Activated CD8-positive, alpha-beta memory T cell treated with anti-CD3 and anti-CD28 coated beads for 48 hours (primary cell): ENCODE measurements at regions not wholly inside any gene's neighbourhood (a gene's known extent, or its start where the extent isn't known, plus 50 kb on each side); places are given as distances from the start of the nearest gene placed in this dataset.

Experiments used
- DNase-seq, 3 experiments: peaks; one replicate each; pipeline ENCODE4 v3.0.0-alpha.2; 2020; ENCODE audit warnings: low read depth in 2 of 3, low spot score in 2 of 3

DNA sequence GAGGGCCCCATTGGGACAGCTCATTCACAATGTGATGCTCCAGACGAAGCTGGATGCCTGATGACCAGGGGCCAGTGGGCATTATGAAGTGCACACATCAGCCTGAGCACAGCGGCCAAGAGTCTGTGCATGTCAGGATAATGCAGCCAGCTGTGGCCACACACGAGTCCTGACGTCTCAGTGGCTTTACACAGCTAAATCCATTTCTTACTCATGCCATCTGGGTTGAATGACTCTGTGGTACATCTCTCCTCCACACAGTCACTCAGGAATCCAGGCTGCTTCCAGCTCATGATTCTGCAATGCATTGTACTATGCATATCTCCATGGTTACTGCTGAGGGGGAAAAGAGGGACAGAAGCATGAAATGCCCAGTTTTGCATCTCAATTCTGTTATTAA is 123.6 kb downstream of the PRLHR start:
- DNase-seq: no peak

DNA sequence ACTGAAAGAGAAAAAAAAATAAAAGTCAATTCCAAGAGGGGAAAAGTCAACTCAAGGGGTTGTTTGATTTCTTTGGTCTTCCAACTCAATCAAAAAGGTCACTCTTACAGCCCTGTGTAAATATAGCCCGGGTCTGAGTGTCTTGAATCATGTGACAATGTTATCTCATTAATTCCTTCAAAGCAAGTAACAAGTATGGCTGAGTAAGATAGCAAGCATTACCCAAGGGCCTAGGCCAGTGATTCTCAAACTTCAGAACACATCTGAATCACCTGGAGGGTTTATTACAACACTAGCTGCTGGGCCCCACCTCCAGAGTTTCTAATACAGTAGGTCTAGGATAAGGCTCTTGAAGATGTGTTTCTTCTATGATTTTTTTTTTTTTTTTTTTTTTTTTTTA is 125.0 kb downstream of the PRLHR start:
- no peak for DNase-seq

DNA sequence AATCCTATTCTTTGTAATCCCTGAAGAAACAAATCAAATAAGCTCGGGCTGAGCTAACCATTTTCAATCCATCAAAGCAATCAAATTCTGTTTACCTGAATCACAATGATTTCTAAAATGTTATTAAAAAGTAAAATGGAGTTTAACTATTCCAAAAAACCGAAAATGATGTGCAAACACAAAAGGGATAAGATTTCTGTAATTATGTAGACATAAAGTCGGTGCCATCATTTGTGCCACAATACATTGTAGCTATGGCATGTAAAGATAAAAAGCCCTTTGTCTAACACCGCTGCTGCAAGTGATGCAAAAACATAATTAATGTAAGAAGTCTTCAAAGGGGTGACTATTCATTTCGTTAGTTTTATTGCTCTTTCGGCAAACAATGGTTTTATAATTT is 125.1 kb upstream of the FAM204A start:
- DNase-seq: no peak

DNA sequence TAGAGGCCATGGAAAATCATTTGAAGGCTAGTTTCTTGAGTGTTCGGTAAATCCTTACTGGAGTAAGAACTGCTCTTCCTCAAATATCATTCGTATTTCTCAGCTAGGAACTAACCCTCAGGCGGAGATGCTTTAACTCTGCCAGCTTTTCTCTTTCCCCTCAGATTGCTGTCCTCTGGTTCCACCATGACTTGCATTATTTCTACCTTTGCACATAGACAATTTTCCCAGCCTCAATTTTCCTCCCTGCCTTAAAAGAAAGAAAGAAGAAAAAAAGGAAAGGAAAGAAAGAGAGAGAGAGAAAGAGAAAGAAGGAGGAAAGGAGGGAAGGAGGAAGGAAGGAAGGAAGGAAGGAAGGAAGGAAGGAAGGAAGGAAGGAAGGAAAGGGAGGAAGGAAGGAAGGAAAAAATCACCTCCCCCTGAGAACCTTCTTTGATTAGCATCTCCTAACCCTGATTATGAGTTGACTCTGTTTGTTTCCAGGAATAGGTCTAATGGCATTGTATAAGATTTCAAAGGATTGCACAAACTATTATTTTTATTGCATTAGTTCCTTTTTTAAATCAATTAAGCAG is 123.3 kb upstream of the FAM204A start:
- no peak for DNase-seq

DNA sequence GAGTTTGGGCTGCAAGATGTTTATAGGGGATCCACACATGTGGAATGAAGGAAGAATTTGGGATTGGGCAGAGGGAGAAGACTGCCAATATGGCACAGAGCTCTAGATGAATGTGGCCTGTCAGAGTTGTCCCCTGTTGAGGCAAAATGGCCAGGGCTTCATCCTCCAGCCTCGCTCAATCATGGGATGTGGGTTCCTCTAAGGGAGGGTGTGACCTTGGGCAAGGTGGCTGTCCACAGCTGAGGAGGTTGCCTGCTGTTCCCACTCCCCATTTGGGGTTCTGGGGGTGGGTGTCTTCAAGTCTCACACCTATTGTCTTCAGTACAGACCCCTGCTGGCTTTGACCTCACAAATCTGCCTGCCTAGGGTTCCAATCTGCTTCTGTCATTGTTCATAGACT is 121.6 kb upstream of the FAM204A start:
- DNase-seq: no peak

DNA sequence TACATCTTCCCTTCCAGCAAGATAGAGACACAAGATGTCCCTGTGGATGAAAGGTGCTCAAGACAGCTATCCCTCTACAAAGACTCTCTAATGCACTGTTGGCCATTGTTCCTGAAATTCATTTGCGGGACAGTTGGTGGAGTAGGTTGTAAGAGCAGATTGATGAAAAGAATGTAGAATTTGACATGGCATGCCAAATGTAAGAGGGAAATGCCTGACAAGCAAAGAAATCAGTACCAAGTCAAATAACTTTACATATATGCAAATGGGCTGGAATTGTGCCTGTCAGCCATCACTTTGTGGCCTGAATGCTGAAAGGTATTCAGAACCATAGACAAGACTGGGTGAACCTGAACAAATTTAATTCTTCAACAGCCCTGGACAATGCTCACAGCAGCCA is 120.3 kb upstream of the FAM204A start:
- DNase-seq: no peak

DNA sequence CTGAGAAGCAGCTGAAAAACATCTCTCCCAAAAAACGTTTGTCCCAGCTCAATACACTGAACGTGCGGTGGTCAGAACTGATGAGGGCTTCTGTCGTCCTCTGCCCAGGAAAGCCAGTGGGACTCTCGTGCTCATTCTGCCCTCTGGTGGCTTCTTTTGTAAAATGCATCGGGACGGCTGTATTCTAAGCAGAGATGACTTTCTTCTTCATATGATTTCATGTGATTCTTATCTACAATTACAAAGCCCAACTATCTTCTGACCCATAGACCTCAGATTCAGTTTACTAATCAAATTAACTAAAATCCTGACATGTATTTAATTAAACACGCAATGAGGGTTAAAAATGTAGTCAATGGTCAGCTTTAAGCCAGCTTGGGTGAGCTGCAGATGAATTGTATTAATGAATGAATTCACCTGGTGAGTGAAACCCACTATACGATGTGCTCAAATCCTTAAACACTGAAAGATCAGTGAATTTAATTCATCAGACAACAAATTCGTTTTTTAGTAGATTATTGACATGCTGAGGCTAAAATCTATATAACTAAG is 117.6 kb upstream of the FAM204A start:
- DNase-seq: peak in 2 of 3 experiments; percentile 12 to 17

DNA sequence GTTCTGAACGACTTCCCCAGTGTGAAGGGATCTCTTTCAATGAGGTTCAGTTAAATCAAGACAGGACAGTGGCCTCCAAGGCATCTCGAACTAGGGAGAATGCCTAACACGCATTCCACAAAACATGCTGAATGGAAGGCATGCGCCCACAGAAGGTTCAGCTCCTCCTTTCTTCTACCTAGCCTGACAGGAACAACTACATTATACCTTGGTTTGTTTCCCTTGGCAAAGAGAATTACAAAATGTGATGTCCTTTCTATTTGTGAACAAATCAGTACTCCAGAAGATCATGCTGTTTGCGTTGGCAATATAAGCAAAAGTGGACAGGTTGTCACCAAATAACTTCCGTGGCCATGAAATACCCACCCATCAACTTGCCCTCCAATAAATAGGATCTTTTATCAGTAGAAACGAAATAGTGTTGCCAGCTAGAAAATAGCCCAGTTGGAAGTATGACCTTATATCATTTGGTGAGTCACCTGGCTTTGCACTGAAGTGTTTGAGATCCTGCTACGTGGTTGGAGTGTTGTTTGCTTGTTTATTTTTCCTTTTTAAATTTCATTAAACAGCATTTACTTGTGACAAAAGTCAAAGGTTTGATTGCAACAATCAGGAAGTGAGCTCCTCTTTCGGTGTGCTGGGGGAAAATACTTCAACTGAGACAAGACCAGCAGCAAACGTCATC is 117.0 kb upstream of the FAM204A start:
- DNase-seq: no peak

DNA sequence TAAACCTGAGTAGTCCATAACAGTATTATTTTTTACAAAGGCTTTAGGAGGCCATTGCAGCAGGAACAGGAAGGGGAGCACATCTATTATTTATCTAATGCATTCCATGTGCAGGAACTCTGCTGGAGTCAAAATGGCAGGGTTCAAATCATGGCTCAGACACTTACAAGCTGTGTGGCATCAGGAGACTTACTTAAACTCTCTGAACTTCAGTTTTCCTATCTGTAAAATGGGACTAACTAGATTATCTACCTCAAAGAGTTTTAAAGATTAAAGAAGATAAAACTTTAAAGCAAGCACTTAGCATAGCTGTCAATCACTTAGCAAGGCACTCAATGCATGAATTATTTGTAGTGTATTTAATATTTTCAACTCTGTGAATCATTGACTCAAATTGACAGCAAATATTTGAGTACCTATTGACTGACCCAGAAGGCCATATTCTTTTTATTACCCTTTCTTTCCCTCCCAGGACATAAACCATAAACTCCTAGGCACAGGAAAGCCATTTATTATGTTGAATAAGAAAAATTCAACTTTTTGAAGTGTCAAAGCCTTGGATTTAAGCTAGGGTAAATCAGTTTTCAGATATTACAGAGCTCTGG is 115.8 kb upstream of the FAM204A start:
- DNase-seq: no peak

DNA sequence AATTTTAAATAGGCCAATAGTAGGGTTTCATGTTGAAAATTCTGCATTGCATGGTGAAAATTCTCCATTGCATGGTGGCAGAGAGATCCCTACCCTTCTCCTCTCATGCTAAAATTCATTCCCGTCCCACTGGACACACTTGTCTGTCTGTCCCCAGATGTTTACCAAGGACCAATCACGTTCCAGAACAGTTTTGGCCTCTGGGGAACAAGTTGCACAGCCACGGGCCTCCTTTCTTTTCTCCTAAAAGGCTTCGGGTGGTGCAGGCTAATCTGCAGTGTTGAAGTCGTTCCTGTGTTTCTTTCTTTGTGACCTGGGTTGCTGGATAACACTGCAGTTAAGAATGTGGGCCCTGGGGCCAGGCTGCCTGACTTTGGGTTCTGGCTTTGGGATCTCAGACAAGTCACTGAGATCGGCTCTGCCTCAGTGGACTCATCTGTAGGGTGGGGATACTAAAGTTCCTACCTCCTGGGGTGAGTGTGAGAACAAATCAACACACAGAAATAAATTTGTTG is 113.1 kb upstream of the FAM204A start:
- no peak for DNase-seq

DNA sequence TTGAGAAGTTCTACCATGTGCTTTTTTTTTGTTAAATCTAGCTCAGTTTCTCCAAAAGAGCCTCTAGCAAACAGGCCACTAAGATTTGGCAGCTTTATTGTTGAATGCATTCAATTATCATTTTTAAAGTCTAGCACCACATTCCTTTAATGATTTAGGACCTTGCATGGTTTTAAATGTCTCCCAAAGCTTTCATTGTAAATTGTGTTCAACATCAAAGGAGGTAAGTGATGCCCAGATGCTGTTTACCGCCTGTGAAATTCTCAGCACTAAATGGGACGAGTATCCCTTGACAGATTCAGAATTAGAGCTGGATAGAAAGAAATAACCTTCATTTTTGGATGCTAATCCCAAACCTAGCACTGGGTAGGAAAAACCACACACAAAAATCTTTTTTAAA is 112.1 kb upstream of the FAM204A start:
- no peak for DNase-seq

DNA sequence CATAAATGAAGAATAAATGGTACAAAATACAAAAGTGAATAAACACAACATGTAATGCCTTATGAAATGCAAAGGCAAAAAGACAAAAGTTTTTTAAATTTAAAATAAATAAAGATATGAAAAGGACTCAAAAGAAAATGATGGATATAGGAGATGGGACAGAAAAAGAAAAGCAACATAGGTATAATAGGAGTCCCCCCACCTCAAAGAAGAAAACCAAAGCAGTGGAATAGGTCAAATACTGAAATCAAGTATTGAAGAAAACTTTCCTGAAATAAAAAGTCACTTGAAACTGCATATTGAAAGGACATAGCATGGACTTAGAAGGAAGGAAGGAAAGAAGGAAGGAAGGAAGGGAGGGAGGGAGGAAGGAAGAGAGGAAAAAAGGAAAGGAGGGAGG is 110.0 kb upstream of the FAM204A start:
- DNase-seq: no peak

DNA sequence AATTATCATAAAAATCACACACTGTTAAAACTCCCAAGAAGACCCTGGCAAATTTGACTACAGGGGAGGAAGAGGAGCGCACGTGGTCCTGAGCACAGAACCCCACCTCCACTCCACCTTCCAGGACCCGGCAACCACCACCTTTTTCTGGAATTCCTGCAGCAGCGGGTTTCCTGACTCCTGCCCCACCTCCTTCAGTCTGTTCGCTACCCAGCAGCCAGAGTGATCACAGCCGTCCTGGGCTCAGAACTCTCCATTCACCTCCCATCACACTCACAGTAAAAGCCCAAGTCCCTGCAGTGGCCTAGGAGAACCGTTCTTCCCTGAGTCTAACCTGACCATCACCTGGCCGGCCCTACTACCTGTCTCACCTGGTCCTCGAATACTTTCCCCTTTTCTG is 107.4 kb upstream of the FAM204A start:
- no peak for DNase-seq

DNA sequence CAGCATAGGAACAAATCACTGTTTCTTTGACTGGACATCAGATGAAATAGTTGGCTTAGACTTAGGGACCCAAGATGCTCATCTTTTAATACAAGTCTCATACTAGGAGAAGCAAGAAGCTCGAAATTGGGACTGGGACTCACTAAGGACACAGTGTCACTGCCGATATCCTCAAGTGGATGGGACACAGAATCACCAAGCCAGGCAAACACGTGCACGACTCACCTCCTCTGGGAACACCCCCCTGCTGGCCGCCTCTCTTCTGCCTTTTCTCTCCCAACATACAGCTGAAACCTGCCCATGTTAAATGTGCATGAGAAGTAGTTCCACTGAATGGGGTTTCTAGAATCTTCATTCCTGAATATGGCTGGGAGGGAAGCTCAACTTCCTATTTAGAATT is 106.6 kb upstream of the FAM204A start:
- DNase-seq: no peak

DNA sequence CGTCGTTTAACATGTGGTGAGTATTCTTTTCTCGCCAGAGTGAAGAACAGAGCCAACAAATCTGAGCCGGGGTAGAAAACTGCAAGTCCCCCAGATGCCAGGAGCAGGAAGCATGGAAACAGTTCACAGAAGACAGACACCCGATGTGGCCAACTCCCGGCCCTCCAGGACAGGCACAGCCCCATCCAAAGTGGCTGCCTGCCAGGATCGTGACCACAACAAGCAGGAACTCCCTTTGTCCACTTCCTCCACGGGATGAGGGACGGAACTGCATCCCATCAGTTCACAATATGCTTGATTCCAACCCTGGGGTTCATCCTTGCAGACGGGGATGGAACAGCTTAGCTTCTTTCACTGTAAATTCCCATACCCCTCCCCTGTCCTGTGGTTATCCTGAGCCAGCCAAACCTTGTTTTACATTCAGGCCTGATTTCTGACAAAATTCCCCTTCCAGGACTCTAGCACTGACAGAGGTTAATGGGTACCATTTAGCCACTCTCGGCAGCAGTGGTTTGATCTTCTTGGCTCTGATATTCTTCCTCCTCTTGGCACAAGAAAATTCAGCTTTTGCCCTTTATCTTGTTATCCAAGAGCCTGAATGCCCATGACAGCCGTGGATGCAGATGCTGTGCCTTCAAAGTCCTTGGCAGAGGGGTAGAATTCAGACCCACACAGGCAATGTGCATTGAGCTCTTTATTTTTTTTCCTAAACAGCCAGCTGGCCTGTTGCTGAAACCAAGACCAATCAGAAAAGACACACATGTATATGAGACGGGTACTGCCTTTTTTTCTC is 105.5 kb upstream of the FAM204A start:
- no peak for DNase-seq

DNA sequence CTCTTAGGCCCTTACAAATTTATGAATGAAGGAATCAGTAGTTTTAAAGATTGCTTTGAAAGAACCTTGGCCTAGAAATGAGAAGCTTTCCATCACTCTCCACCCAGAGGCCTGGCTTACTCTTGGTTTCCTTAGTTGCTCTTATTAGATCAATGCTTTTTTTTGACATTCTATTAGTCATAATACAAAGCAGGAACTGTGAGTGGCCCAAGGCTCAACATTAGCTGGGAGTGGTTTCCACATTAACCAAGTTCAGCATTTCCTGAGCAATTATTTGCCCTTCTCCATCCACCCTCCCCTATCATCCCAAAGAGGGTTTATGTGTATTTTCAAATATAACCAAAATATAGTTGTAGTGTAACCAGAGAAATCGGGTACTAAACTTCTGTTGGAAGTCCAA is 103.4 kb upstream of the FAM204A start:
- DNase-seq: no peak

DNA sequence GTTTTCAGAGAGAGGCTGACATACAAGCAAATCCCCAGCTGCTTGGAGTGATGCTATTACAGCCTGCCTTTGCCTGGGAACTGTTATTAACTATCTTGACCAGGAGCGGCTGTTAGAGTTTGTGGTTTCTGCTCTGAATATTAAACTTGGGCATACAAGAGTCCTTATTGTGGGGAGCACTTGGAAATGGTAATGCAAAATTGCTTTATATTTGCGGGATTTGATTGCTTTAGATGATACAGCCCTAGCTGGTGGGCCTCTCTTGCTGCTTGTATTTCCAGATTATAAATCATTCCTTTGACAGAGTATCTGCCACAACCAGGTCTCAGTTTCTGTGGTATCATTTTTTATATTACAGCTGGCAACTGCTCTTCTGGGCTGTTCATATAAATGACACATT is 101.9 kb upstream of the FAM204A start:
- DNase-seq: no peak

DNA sequence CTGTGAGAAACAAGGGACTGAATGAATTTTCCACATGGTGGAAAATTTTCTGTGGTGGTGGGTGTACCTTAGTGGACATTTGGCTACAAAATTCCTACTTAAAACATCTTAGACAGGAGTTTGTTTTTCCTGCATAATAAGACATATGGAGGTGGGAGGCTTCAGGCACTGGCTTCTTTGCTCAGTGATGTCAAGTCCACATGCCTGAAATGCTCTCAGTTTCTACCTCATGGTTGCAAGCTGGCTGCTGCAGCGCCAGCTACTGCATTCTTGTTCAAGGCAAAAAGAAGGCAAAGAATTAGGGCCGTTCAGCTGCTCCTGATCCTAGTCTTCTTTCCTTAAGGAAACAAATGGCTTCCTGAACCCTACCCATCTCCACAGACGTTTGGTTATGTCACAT is 99.9 kb upstream of the FAM204A start:
- no peak for DNase-seq

DNA sequence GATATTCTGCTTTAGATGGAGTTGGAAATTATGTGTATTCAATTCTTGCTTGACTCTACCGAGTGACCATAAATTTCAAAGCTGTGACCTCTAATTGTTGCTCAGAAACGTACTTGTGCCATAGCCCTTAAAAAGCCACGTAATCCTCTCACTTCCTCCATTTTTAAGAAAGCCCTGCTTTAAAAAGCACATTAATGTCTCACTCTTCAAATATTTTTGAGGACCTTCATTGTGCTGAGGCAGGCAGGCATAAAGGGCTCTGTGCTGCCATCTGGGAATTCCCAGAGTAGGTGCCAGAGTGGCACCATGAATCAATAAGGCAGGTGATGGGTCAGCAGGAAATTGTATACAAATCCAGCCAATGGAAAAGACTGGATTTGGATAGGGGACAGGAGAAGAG is 97.7 kb upstream of the FAM204A start:
- no peak for DNase-seq

DNA sequence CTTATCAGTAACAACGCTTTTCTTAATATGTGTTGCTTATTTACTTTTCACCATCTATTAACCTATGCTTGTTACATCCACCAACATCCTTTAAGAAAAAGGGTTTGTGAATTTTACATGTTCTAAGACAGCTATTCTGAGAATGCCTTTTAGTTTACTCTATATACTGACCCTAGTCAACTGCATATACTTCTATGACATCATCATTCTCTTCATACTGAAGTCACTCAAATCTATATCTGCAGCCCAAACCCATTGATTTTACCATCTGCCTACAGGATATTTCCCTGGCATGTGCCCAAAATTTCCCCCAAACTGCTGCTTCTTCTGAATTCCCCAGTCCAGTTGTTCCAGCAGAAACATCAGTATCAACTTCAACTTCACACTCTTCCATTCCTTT is 94.6 kb upstream of the FAM204A start:
- DNase-seq: no peak

DNA sequence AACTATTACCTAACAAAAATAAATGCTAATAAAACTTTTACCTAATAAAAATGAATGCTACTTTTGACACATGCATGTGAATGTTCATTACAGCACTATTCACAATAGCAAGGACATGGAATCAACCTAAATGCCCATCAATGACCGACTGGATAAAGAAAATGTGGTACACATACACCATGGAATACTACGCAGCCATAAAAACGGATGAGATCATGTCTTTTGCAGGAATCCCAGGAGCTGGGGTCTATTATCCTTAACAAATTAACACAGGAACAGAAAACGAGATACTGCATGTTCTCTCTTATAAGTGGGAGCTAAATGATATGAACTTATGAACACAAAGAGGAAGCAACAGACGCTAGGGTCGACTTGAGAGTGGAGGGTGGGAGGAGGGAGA is 88.1 kb upstream of the FAM204A start:
- DNase-seq: no peak
